Trophoblast cell (in vitro differentiated cells and primary cell): ENCODE measurements at regions not wholly inside any gene's neighbourhood (a gene's known extent, or its start where the extent isn't known, plus 50 kb on each side); places are given as distances from the start of the nearest gene placed in this dataset.

Source experiments
- DNase-seq, 2 donors: peaks; one replicate each; pipeline ENCODE4 v3.0.0-alpha.2; 2016
- H2AFZ ChIP-seq: 2 replicates; pipeline ENCODE4 v1.6.1; 2013; ENCODE audit warnings: low read length, moderate library complexity, mild to moderate bottlenecking; ENCODE audit not compliant: insufficient read depth, poor library complexity
- H2AK5ac ChIP-seq: 2 replicates; pipeline ENCODE4 v1.6.1; 2013; ENCODE audit warnings: mild to moderate bottlenecking, low read length
- H2BK120ac ChIP-seq: 2 replicates; pipeline ENCODE4 v1.6.1; 2013; ENCODE audit warnings: low read length, mild to moderate bottlenecking, moderate library complexity; ENCODE audit not compliant: insufficient read depth, poor library complexity
- H2BK12ac ChIP-seq: 2 replicates; pipeline ENCODE4 v1.6.1; 2013; ENCODE audit warnings: mild to moderate bottlenecking, low read length, moderate library complexity
- H2BK5ac ChIP-seq: 2 replicates; pipeline ENCODE4 v1.6.1; 2013; ENCODE audit warnings: low read length, low read depth, moderate library complexity, mild to moderate bottlenecking; ENCODE audit not compliant: poor library complexity
- H3K14ac ChIP-seq: 2 replicates; pipeline ENCODE4 v1.6.1; 2013; ENCODE audit warnings: mild to moderate bottlenecking, low read length
- H3K18ac ChIP-seq: 2 replicates; pipeline ENCODE4 v1.6.1; 2013; ENCODE audit warnings: mild to moderate bottlenecking, low read length
- H3K23ac ChIP-seq: 2 replicates; pipeline ENCODE4 v1.6.1; 2013; ENCODE audit warnings: low read length
- H3K27ac ChIP-seq: 2 replicates; pipeline ENCODE4 v1.5.1; 2013; ENCODE audit warnings: low read depth, mild to moderate bottlenecking, inconsistent platforms, low read length, moderate library complexity
- H3K27me3 ChIP-seq: 2 replicates; pipeline ENCODE4 v1.6.1; 2013; ENCODE audit warnings: inconsistent platforms, mild to moderate bottlenecking, low read length, moderate library complexity; ENCODE audit not compliant: insufficient read depth
- H3K36me3 ChIP-seq, 2 experiments: 1 replicate in 1 of 2; 2 replicates in 1 of 2; pipeline ENCODE4 v1.6.1; 2013; ENCODE audit warnings: low read length in 2 of 2, mild to moderate bottlenecking in 2 of 2, moderate library complexity in 1 of 2; ENCODE audit not compliant: insufficient read depth in 2 of 2, control insufficient read depth in 1 of 2
- H3K4ac ChIP-seq: 2 replicates; pipeline ENCODE4 v1.6.1; 2013; ENCODE audit warnings: low read depth, mild to moderate bottlenecking, low read length, moderate library complexity
- H3K4me1 ChIP-seq, 2 experiments: 1 replicate in 1 of 2; 2 replicates in 1 of 2; pipeline ENCODE4 v1.6.1; 2013; ENCODE audit warnings: low read length in 2 of 2, mild to moderate bottlenecking in 2 of 2, moderate library complexity in 1 of 2; ENCODE audit not compliant: insufficient read depth in 2 of 2, control insufficient read depth in 1 of 2
- H3K4me2 ChIP-seq: 2 replicates; pipeline ENCODE4 v1.6.1; 2013; ENCODE audit warnings: inconsistent platforms, mild to moderate bottlenecking, low read length, moderate library complexity
- H3K4me3 ChIP-seq: 2 replicates; pipeline ENCODE4 v1.5.1; 2013; ENCODE audit warnings: mild to moderate bottlenecking, low read depth, low read length, inconsistent platforms
- H3K79me1 ChIP-seq: one replicate; pipeline ENCODE4 v1.6.1; 2013; ENCODE audit warnings: low read length
- H3K79me2 ChIP-seq: 2 replicates; pipeline ENCODE4 v1.6.1; 2013; ENCODE audit warnings: low read length, mild to moderate bottlenecking; ENCODE audit not compliant: control insufficient read depth, insufficient read depth, poor library complexity
- H3K9ac ChIP-seq: 2 replicates; pipeline ENCODE4 v1.6.1; 2013; ENCODE audit warnings: mild to moderate bottlenecking, low read length
- H3K9me3 ChIP-seq: 2 replicates; pipeline ENCODE4 v1.6.1; 2013; ENCODE audit warnings: low read depth, mild to moderate bottlenecking, control low read depth, inconsistent platforms, low read length; ENCODE audit not compliant: insufficient read depth
- H4K12ac ChIP-seq: 2 replicates; pipeline ENCODE4 v1.6.1; 2013; ENCODE audit warnings: low read depth, mild to moderate bottlenecking, low read length, moderate library complexity
- H4K8ac ChIP-seq: 2 replicates; pipeline ENCODE4 v1.6.1; 2013; ENCODE audit warnings: low read depth, mild to moderate bottlenecking, low read length, moderate library complexity
- H4K91ac ChIP-seq: one replicate; pipeline ENCODE4 v1.6.1; 2013; ENCODE audit warnings: low read depth, mild to moderate bottlenecking, low read length, moderate library complexity
- WGBS: extraction: QIAGEN DNeasy Blood & Tissue Kit; methylation state at CpG from one replicate; pipeline ENCODE4 v1.1.7; 2013; ENCODE audit warnings: missing lambda C conversion rate; ENCODE audit not compliant: insufficient read length, insufficient coverage; ENCODE audit errors: extremely low coverage; 5-methylcytosine and 5-hydroxymethylcytosine counted together

DNA sequence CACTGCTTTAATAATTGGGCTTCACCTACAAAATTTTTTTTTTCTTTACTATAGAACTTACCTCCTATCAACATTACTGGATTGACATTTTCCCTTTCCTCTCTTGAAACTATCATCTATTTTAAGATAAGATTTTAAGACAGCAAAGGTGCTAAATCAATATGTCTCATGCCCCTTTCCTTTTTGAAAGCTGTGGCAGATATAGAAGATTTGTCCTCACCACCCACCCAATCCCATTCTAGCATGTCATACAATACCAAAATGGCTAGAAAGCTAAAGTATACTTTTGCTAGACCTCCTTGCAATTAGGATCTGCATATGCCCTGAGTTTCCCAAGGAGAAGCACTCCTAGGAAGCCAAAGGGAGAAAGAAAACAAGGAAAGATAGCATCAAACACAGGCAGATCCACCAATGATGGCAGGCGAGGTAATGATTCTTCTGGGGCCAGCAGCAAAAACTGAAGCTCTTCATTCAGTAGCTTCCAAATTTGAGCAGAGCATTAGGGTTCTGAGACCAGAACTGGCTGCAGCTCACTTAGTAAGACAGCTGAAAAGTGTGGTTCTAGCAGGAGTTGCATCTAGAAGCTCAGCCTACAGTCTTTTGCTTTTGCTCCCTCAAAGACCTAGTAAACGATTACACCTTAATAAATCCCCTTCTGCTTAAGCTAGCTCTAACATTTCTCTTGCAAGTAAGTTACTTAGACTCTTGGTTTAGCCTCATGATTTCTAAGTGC lies 242.1 kb downstream of the ZEB2 start:
- no CpG with 5 or more reads among the region's 2 CpGs for WGBS
- Histone ChIP-seq H3K23ac (no peak overlapping the region), H3K79me1 (no peaks in the 10 kb centered on the region)

DNA sequence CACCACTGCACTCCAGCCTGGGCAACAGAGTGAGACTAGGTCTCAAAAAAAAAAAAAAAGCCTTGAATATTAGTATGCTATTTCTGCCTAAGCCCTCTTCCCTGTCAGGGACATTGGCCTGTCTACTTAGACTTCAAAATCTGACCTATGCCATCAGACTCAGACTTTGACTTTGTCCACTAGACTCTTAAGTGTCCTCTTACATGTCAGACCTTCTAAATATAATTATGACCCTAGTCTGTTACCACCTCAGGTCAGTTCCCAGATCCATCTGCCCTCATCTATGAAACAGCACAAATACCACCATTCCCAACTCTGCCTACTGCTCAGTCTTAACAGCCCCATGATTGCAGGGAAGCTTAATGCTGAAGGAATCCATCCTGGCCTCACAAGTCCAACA lies 244.6 kb downstream of the ZEB2 start:
- Histone ChIP-seq H3K23ac (no peak overlapping the region), H3K9ac (no peak overlapping the region), H3K14ac (no peak overlapping the region), H3K18ac (no peak overlapping the region), H2BK120ac (no peak overlapping the region), H2AK5ac (no peak overlapping the region), H3K9me3 (no peaks in the 10 kb centered on the region), H4K8ac (no peak overlapping the region), H3K4me3 (no peak overlapping the region), H3K4me1 (no peaks in the 10 kb centered on the region), H3K79me2 (no peaks in the 10 kb centered on the region), H3K79me1 (no peaks in the 10 kb centered on the region), H3K4ac (no peak overlapping the region), H3K27me3 (no peaks in the 10 kb centered on the region), H3K4me2 (no peak overlapping the region), H3K27ac (no peak overlapping the region), H3K36me3 (no peaks in the 10 kb centered on the region), H4K12ac (no peak overlapping the region), H4K91ac (no peak overlapping the region), H2BK5ac (no peak overlapping the region), H2AFZ (no peak overlapping the region), H2BK12ac (no peak overlapping the region)
- DNase-seq, result no peak

More for the DNA sequence above, 242.1 kb downstream of the ZEB2 start:
- Histone ChIP-seq H2AFZ (no peak overlapping the region), H3K79me2 (no peaks in the 10 kb centered on the region), H3K27me3 (no peaks in the 10 kb centered on the region), H2BK5ac (no peak overlapping the region), H3K4ac (no peak overlapping the region), H3K9ac (no peak overlapping the region), H3K4me3 (no peak overlapping the region), H4K12ac (no peak overlapping the region), H4K91ac (no peak overlapping the region), H3K4me2 (no peak overlapping the region), H3K18ac (no peak overlapping the region), H3K9me3 (no peaks in the 10 kb centered on the region), H3K36me3 (no peaks in the 10 kb centered on the region), H3K4me1 (no peaks in the 10 kb centered on the region), H2BK120ac (no peak overlapping the region), H3K14ac (no peak overlapping the region), H3K27ac (no peak overlapping the region), H2BK12ac (no peak overlapping the region), H4K8ac (no peak overlapping the region), H2AK5ac (no peak overlapping the region)
- DNase-seq, result no peak

GRCh38 chr2:144274131-144274530 lies 245.8 kb downstream of the ZEB2 start:
- Histone ChIP-seq H4K12ac (no peak overlapping the region), H3K4me3 (no peak overlapping the region), H2BK5ac (no peak overlapping the region), H3K79me1 (no peaks in the 10 kb centered on the region), H3K14ac (no peak overlapping the region), H2AK5ac (no peak overlapping the region), H4K8ac (no peak overlapping the region), H2BK120ac (no peak overlapping the region), H3K36me3 (no peaks in the 10 kb centered on the region), H3K9me3 (no peaks in the 10 kb centered on the region), H3K23ac (no peak overlapping the region), H3K27ac (no peak overlapping the region), H3K4me1 (no peaks in the 10 kb centered on the region), H4K91ac (no peak overlapping the region), H3K9ac (no peak overlapping the region), H3K27me3 (no peaks in the 10 kb centered on the region), H2BK12ac (no peak overlapping the region), H3K79me2 (no peaks in the 10 kb centered on the region), H3K4me2 (no peak overlapping the region), H3K18ac (no peak overlapping the region), H3K4ac (no peak overlapping the region), H2AFZ (no peak overlapping the region)
- WGBS, result no CpG with 5 or more reads among the region's 2 CpGs
- no peak for DNase-seq

DNA sequence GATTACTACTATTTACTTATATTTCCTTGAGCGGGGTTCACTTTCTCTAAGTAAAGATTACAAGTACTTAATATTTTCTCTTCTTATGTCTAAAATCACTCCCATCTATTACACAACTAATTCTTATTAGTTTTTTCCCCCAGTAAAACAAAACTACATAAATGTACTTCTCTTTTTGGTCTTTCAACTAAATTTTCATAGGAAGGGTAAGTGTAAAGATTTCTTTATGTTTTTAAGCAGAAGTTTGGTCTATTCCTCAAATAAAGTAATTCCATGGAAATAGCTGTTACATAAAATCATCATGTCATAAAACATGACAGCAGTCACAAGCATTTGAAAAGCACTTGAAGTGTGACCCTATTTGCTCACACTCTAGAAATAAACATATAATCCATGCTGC lies 249.0 kb downstream of the ZEB2 start:
- H3K4me1 ChIP-seq, result no peaks in the 10 kb centered on the region
- H4K91ac ChIP-seq, result no peak overlapping the region
- H3K23ac ChIP-seq, result no peak overlapping the region
- H3K4ac ChIP-seq, result no peak overlapping the region
- H3K9me3 ChIP-seq, result no peaks in the 10 kb centered on the region
- no peak overlapping the region for H4K12ac ChIP-seq
- H3K4me2 ChIP-seq, result no peak overlapping the region
- WGBS, result no CpG with 5 or more reads among the region's 1 CpG
- no peak overlapping the region for H2BK120ac ChIP-seq
- H2AK5ac ChIP-seq, result no peak overlapping the region
- no peak overlapping the region for H3K18ac ChIP-seq
- H3K27me3 ChIP-seq, result no peaks in the 10 kb centered on the region
- no peaks in the 10 kb centered on the region for H3K79me2 ChIP-seq
- no peak overlapping the region for H3K4me3 ChIP-seq
- H3K9ac ChIP-seq, result no peak overlapping the region
- H2AFZ ChIP-seq, result no peak overlapping the region
- no peak for DNase-seq
- no peaks in the 10 kb centered on the region for H3K79me1 ChIP-seq
- no peak overlapping the region for H4K8ac ChIP-seq
- H3K14ac ChIP-seq, result no peak overlapping the region
- H2BK12ac ChIP-seq, result no peak overlapping the region
- no peak overlapping the region for H3K27ac ChIP-seq
- H3K36me3 ChIP-seq, result no peaks in the 10 kb centered on the region
- no peak overlapping the region for H2BK5ac ChIP-seq
